HUES6 (cell line): ENCODE measurements at regions not wholly inside any gene's neighbourhood (a gene's known extent, or its start where the extent isn't known, plus 50 kb on each side); places are given as distances from the start of the nearest gene placed in this dataset.

Experiments
- H3K27ac ChIP-seq: 2 replicates; pipeline ENCODE4 v1.7.0; 2013; ENCODE audit warnings: low read depth, mild to moderate bottlenecking, low read length, inconsistent platforms
- H3K27me3 ChIP-seq: 2 replicates; pipeline ENCODE4 v1.6.1; 2013; ENCODE audit warnings: low read length; ENCODE audit not compliant: control insufficient read depth, insufficient read depth
- H3K36me3 ChIP-seq: 2 replicates; pipeline ENCODE4 v1.6.1; 2013; ENCODE audit warnings: low read length; ENCODE audit not compliant: control insufficient read depth, insufficient read depth
- H3K4me1 ChIP-seq: 2 replicates; pipeline ENCODE4 v1.6.1; 2013; ENCODE audit warnings: low read length; ENCODE audit not compliant: control insufficient read depth, insufficient read depth
- H3K4me3 ChIP-seq: 2 replicates; pipeline ENCODE4 v1.5.1; 2013; ENCODE audit warnings: low read depth, low read length
- H3K9ac ChIP-seq: one replicate; pipeline ENCODE4 v1.6.1; 2013; ENCODE audit warnings: mild to moderate bottlenecking, low read length
- H3K9me3 ChIP-seq: 2 replicates; pipeline ENCODE4 v1.6.1; 2013; ENCODE audit warnings: low read depth, low read length; ENCODE audit not compliant: control insufficient read depth, insufficient read depth

DNA sequence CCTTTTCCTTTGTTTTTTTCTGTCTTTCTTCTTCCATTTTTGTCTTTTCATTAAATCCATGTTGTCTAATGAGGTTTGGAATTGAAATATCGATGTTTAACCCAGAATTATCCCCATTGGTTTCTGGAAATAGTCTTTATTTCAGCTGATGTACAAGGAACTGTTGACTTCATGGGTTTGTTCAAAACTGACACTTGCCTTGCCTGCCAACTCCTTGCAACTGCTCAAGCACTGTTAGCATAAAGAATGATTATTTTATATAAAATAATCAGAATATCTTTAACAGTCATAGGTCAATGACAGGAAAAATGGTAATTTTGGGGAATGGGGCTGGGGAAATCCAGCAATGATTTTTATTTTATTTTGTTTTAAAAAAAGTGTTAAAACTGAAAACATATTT, 359.6 kb upstream of the LCORL start:
- Histone ChIP-seq H3K9me3 (peaks cover 3% of the 10 kb centered on the region; the same call in 1 of the 2 replicates), H3K27ac (no peak overlapping the region)

DNA sequence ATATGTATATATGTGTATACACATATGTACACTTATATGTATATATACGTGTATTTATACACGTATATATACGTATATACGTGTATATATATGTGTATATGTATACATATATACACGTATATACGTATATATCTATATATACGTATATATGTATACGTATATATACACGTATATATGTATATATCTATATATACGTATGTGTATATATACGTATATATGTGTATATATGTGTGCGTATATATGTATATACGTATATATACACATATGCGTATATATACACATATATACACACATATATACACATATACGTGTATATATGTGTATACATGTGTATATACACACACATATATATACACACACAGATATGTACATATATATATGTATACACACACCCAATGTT, 348.0 kb upstream of the LCORL start:
- Histone ChIP-seq H3K4me1 (no peaks in the 10 kb centered on the region), H3K27me3 (no peaks in the 10 kb centered on the region), H3K4me3 (no peak overlapping the region), H3K9me3 (no peaks in the 10 kb centered on the region), H3K36me3 (no peaks in the 10 kb centered on the region), H3K27ac (no peak overlapping the region), H3K9ac (no peak overlapping the region)

More for the DNA sequence above, 359.6 kb upstream of the LCORL start:
- H3K9ac ChIP-seq: no peak overlapping the region
- H3K36me3 ChIP-seq: no peaks in the 10 kb centered on the region
- no peaks in the 10 kb centered on the region for H3K4me1 ChIP-seq
- no peak overlapping the region for H3K4me3 ChIP-seq
- peaks cover 53% of the 10 kb centered on the region for H3K27me3 ChIP-seq

DNA sequence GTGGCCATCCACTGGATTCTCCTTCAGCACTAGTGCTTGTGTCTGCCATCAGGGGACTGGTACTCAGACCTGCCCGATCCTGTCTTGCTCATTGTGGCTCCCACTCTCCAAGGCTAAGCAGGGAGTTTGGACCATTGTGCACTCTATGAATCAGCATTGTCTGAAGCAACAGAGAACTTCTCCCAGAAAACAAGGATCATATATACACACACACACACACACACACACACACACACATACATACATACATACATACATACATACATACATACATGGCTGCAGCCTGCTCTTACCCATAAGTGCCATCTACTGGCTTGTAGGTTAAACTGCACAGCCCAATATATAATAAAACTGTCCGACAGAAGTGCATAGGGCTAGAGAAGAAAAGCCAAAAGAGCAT, 345.3 kb upstream of the LCORL start:
- Histone ChIP-seq H3K9ac (no peak overlapping the region), H3K4me3 (no peak overlapping the region), H3K4me1 (no peaks in the 10 kb centered on the region), H3K9me3 (no peaks in the 10 kb centered on the region), H3K36me3 (no peaks in the 10 kb centered on the region), H3K27me3 (no peaks in the 10 kb centered on the region), H3K27ac (no peak overlapping the region)

DNA sequence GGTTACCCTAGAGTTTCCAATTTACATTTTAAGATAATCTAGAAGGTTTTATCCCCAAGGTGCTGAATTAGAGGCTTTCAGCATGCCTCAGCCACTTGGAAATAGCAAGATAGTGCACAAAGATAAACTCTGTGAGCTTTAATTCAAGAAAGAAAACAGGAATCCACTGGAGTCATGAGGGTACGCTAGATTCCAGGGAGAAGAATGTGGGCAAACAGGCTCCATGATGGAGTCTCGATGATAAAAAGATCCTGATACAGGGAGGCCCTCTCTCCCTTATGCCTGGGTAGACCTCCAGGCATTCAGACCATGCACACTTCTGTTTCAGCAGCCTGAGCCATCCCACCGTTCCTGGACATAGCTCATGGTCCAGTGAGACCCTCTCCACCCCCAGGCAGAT, 344.6 kb upstream of the LCORL start:
- Histone ChIP-seq H3K27ac (no peak overlapping the region), H3K9ac (no peak overlapping the region), H3K4me3 (no peak overlapping the region), H3K27me3 (no peaks in the 10 kb centered on the region), H3K36me3 (no peaks in the 10 kb centered on the region), H3K9me3 (no peaks in the 10 kb centered on the region), H3K4me1 (no peaks in the 10 kb centered on the region)

DNA sequence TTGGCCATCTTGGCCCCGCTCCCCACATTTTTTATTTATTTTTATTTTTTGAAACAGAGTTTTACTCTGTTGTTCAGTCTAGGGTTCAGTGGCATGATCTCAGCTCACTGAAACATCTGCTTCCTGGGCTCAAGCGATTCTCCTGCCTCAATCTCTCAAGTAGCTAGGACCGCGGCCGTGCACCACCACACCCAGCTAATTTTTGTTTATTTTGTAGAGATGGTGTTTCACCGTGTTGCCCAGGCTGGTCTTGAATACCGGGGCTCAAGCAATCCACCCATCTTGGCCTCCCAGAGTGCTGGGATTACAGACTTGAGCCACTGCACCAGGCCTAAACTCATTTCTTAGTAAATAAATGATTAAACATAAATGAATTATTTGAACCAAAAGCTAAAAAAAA, 322.0 kb upstream of the LCORL start:
- Histone ChIP-seq H3K4me3 (no peak overlapping the region), H3K27ac (no peak overlapping the region), H3K36me3 (no peaks in the 10 kb centered on the region), H3K9me3 (no peaks in the 10 kb centered on the region), H3K27me3 (no peaks in the 10 kb centered on the region), H3K9ac (no peak overlapping the region), H3K4me1 (no peaks in the 10 kb centered on the region)

DNA sequence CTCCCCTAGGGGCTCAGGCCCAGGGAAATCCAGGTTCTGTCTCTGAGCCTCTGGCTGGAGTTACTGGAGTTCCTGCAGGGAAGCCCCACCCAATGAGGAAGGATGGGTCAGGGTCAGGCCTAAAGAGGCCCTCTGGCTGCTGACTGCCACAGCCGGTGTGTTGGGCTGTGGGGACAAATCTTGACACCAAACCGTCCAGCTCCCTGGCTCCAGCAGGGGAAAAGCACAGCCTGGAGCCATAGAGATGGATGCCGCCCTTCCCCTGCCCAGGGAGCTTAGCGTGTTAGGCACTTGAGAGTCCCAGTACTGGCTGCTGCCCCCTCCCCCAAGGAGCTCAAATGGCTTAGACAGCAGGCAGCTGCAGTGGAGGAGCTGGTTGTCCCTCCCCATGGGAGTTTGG, 321.3 kb upstream of the LCORL start:
- no peaks in the 10 kb centered on the region for H3K4me1 ChIP-seq
- H3K4me3 ChIP-seq: no peak overlapping the region
- no peaks in the 10 kb centered on the region for H3K27me3 ChIP-seq
- no peaks in the 10 kb centered on the region for H3K36me3 ChIP-seq
- H3K27ac ChIP-seq: no peak overlapping the region
- no peaks in the 10 kb centered on the region for H3K9me3 ChIP-seq
- H3K9ac ChIP-seq: no peak overlapping the region

DNA sequence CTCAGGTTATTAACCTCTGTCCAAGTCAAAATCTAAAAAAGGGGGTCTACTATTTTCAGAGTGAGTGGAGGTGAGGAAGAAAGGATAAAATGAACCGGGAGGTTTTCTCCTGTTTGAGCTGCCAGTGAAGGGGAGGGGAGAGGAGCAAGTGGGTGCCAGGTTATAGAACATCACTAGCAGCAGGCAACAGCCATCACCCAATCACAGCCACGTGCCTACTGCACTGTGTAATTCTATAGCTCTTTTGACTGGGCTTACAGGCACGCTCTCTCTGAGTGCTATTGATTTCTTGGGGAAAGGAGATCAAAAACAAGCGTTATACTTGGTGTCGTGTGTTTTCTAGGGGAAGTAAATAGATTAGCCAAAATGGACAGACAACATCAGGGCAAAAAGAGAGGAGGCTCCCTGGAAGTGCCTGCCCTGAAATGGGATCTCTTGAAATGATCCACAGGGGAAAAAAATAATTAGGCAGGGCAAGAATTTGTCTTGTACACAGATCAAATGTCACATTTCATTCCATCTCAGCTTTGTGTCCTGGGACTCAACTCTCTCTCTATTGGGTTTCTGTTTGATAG, 300.5 kb upstream of the LCORL start:
- Histone ChIP-seq H3K27me3 (no peaks in the 10 kb centered on the region), H3K9me3 (no peaks in the 10 kb centered on the region), H3K4me1 (no peaks in the 10 kb centered on the region), H3K36me3 (no peaks in the 10 kb centered on the region), H3K4me3 (no peak overlapping the region), H3K27ac (no peak overlapping the region), H3K9ac (no peak overlapping the region)

DNA sequence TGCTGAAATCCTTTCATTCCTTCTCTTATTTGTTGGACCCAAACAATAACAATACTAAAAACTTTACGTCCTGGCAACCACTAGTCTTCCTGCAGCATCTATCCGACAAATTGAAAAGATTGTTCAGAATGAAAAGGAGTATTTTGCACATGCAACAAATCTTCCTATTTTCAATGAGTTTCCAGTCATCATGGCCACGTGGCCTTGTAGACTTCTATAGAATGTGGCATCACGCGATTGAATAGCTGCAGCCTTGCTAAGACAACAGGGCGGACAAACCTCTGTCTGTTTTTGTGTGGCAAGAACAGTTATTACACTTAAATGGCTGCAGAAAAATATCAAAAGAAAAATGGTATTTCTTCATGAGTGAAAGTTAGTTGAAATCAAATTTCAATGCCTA, 297.9 kb upstream of the LCORL start:
- Histone ChIP-seq H3K9ac (no peak overlapping the region), H3K4me1 (no peaks in the 10 kb centered on the region), H3K9me3 (no peaks in the 10 kb centered on the region), H3K27me3 (no peaks in the 10 kb centered on the region), H3K36me3 (no peaks in the 10 kb centered on the region), H3K27ac (no peak overlapping the region), H3K4me3 (no peak overlapping the region)

DNA sequence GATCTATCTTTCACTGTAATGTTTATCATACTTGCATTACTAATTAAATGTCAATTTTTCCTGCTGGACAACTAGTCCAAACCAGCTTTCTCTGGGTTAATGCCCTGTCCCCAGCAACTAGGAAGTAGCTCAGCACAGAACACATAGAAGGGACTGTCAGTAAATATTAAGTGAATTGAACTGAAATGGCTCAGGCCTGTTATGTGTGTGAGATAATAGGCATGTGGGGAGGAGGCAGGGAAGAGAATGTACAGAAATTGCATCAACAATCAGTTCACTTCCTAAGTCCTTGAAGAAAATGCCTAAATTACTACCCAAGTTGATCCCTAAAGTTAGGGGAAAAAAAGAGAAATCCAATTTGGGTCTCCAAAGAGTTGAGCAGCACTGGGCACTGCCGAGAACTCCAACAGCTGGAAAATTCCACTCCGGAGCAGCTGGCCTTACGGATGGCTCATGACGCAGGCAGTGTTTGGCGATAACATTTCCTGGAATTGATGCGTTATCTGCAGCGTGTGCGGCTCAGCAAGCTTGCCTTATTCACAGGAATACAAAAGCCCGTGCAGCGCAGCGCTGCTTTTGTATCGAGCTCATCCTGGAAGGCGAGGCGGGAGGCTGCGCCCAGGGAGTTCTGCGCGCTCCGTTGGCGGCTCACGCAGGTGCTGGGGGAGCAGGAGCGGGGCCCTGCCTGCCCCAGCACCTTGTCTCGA, 297.3 kb upstream of the LCORL start:
- H3K4me3 ChIP-seq: no peak overlapping the region
- no peak overlapping the region for H3K9ac ChIP-seq
- H3K9me3 ChIP-seq: no peaks in the 10 kb centered on the region
- H3K4me1 ChIP-seq: no peaks in the 10 kb centered on the region
- no peaks in the 10 kb centered on the region for H3K27me3 ChIP-seq
- H3K36me3 ChIP-seq: no peaks in the 10 kb centered on the region
- no peak overlapping the region for H3K27ac ChIP-seq

DNA sequence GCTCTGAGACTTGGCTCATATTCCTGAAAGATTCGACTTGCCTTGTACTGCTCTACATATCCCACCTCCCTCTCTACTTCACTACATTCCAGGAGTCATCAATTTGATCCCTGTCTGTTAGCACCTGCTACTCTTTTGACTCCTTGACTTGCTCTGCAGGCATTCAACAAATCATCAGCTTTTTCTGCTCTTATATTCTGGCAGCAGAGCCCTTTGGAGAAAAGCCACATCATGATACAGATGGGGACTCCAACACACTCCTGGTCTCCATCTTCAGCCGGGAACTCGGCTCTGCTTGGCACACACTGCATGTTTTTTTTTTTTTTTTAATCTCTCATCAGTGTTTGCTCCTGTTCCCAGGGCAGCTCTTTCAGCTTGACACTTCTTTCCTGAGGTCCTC, 293.2 kb upstream of the LCORL start:
- no peaks in the 10 kb centered on the region for H3K36me3 ChIP-seq
- no peak overlapping the region for H3K27ac ChIP-seq
- H3K27me3 ChIP-seq: no peaks in the 10 kb centered on the region
- H3K9me3 ChIP-seq: no peaks in the 10 kb centered on the region
- H3K9ac ChIP-seq: no peak overlapping the region
- H3K4me1 ChIP-seq: no peaks in the 10 kb centered on the region
- no peak overlapping the region for H3K4me3 ChIP-seq

DNA sequence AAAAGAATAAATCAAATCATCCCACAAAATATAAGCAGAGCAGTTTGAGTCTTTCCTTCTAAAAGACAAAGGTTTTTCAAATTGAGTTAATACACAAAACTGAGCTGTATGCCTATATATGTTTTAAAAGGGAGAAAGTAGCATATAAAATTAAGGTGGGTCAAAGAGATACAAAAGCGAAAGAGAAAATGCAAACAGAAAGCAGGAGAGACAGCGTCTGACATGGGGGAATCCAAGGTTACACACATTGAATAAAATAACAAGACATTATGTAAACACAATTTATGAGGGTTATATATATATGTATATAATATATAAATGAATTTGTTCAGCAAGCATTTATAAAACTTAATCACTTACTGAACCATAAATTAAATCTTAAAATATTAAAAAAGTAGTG, 276.1 kb upstream of the LCORL start:
- H3K36me3 ChIP-seq: no peaks in the 10 kb centered on the region
- no peaks in the 10 kb centered on the region for H3K9me3 ChIP-seq
- no peaks in the 10 kb centered on the region for H3K27me3 ChIP-seq
- H3K4me1 ChIP-seq: no peaks in the 10 kb centered on the region
- no peak overlapping the region for H3K27ac ChIP-seq
- H3K9ac ChIP-seq: no peak overlapping the region
- H3K4me3 ChIP-seq: no peak overlapping the region
